Naive B cell (primary cell): ENCODE measurements at regions not wholly inside any gene's neighbourhood (a gene's known extent, or its start where the extent isn't known, plus 50 kb on each side); places are given as distances from the start of the nearest gene placed in this dataset.
A peak's percentile ranks its signal among the peaks of the same experiment; 100 is the strongest.

Experiments used
- ATAC-seq, 2 donors: fragments of 150-1000 bp; cut with Tn5 transposase; 2 replicates each; pipeline ENCODE4 v1.10.0; 2021; ENCODE audit warnings: low read depth in 2 of 2, mild to moderate bottlenecking in 2 of 2, moderate library complexity in 2 of 2
- DNase-seq: peaks from one replicate; pipeline ENCODE4 v3.0.0; 2022
- H3K27ac Mint-ChIP-seq, 6 donors: one replicate each; pipeline ENCODE4 v1.8.0; 2020 to 2022; ENCODE audit warnings: mild to moderate bottlenecking in 6 of 6, mixed read lengths in 6 of 6, moderate library complexity in 5 of 6, inconsistent platforms in 2 of 6
- H3K27me3 Mint-ChIP-seq, 3 donors: one replicate each; pipeline ENCODE4 v1.8.0; 2021 to 2022; ENCODE audit warnings: mixed read lengths in 3 of 3, mild to moderate bottlenecking in 1 of 3
- H3K36me3 Mint-ChIP-seq, 2 donors: one replicate each; pipeline ENCODE4 v1.8.0; 2020 to 2022; ENCODE audit warnings: mixed read lengths in 2 of 2, inconsistent platforms in 1 of 2, mild to moderate bottlenecking in 1 of 2
- H3K4me1 Mint-ChIP-seq, 3 donors: one replicate each; pipeline ENCODE4 v1.8.0; 2020 to 2022; ENCODE audit warnings: mixed read lengths in 3 of 3, inconsistent platforms in 1 of 3, mild to moderate bottlenecking in 1 of 3, moderate library complexity in 1 of 3
- H3K4me3 Mint-ChIP-seq, 8 donors: one replicate each; pipeline ENCODE4 v1.8.0; 2020 to 2022; ENCODE audit warnings: mild to moderate bottlenecking in 8 of 8, mixed read lengths in 8 of 8, moderate library complexity in 8 of 8, inconsistent platforms in 2 of 8
- H3K9me3 Mint-ChIP-seq, 7 donors: one replicate each; pipeline ENCODE4 v1.8.0; 2020 to 2022; ENCODE audit warnings: mixed read lengths in 7 of 7, mild to moderate bottlenecking in 5 of 7, inconsistent platforms in 2 of 7, moderate library complexity in 1 of 7

- Mint-ChIP-seq H3K27me3 (no peaks in the 10 kb centered on the region), H3K4me3 (no peak overlapping the region), H3K36me3 (no peaks in the 10 kb centered on the region), H3K9me3 (no peaks in the 10 kb centered on the region), H3K27ac (peak overlapping the region in 2 of 6 donors; percentile 2 to 3), H3K4me1 (peaks cover 0 to 8% (median 0%) of the 10 kb centered on the region in 3 donors)
- DNase-seq (no peak), ATAC-seq (no peak)
Observed at GRCh38 chr1:234532503-234532922, 53.5 kb upstream of the TARBP1 start.

DNA sequence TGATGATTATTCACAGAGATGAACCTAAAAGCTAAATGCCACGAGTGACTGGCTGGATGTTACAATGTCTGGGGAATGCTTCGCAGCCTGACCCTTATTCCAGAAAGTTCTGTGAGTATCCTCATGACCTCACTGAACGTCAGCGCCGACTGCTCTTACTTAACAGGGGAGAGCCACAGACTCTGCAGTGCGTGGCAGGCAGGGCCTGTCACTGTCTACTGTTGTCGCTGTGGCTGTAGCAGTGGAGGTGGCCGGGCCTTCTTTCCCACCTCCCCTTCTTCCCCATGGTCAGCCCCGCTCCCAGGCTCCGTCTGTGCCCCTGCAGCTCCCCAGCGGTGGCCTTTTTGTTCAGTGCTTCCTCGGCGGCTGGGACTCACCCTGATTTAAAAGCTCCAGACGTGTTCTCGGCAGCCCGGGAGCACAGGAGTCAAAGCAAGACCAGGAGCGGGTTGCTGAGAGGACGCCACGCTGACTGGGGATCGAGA is 52.2 kb upstream of the TARBP1 start:
- ATAC-seq (no peak), DNase-seq (no peak)
- Mint-ChIP-seq H3K27ac (no peak overlapping the region), H3K36me3 (no peaks in the 10 kb centered on the region), H3K4me3 (no peak overlapping the region), H3K9me3 (no peaks in the 10 kb centered on the region), H3K27me3 (peaks cover 0 to 5% (median 0%) of the 10 kb centered on the region in 3 donors), H3K4me1 (peaks cover 0 to 8% (median under 1%) of the 10 kb centered on the region in 3 donors)

- no peak overlapping the region for H3K27ac Mint-ChIP-seq
- H3K27me3 Mint-ChIP-seq = peaks cover 0 to 5% (median 0%) of the 10 kb centered on the region in 3 donors
- H3K36me3 Mint-ChIP-seq = no peaks in the 10 kb centered on the region
- DNase-seq (no peak), ATAC-seq (no peak)
- no peaks in the 10 kb centered on the region for H3K9me3 Mint-ChIP-seq
- peaks cover under 1 to 10% (median 6%) of the 10 kb centered on the region in 3 donors for H3K4me1 Mint-ChIP-seq
- H3K4me3 Mint-ChIP-seq = no peak overlapping the region
Observed at GRCh38 chr1:234530672-234531071, 51.7 kb upstream of the TARBP1 start.

GRCh38 chr1:234529950-234530237 is 50.9 kb upstream of the TARBP1 start:
- ATAC-seq (no peak), DNase-seq (no peak)
- no peak overlapping the region for H3K27ac Mint-ChIP-seq
- no peak overlapping the region for H3K4me3 Mint-ChIP-seq
- peaks cover 0 to 5% (median 5%) of the 10 kb centered on the region in 3 donors for H3K27me3 Mint-ChIP-seq
- H3K9me3 Mint-ChIP-seq = no peaks in the 10 kb centered on the region
- H3K36me3 Mint-ChIP-seq = no peaks in the 10 kb centered on the region
- peaks cover 7 to 17% (median 11%) of the 10 kb centered on the region in 3 donors for H3K4me1 Mint-ChIP-seq

GRCh38 chr1:234529095-234529949 is 50.3 kb upstream of the TARBP1 start:
- H3K9me3 Mint-ChIP-seq = no peaks in the 10 kb centered on the region
- H3K27ac Mint-ChIP-seq = no peak overlapping the region
- H3K4me1 Mint-ChIP-seq = peaks cover 7 to 17% (median 11%) of the 10 kb centered on the region in 3 donors
- no peaks in the 10 kb centered on the region for H3K36me3 Mint-ChIP-seq
- DNase-seq = no peak
- ATAC-seq = no peak
- no peak overlapping the region for H3K4me3 Mint-ChIP-seq
- H3K27me3 Mint-ChIP-seq = peaks cover 0 to 5% (median 5%) of the 10 kb centered on the region in 3 donors
